PC-9 (cell line): ENCODE measurements at regions not wholly inside any gene's neighbourhood (a gene's known extent, or its start where the extent isn't known, plus 50 kb on each side); places are given as distances from the start of the nearest gene placed in this dataset.

Experiments used
- BruUV-seq: library from RNA; stranded (reverse); fragments of 400-500 nt; replicated peaks from 2 replicates; lab custom pipeline; 2021; lab: Mats Ljungman, UMichigan
- CTCF ChIA-PET: fragments of 300-600 bp; sonication (Branson Sonifier 250); formaldehyde crosslinking; loops from one replicate; lab custom pipeline; 2022; ENCODE audit warnings: antibody characterized with exemption; lab: Charles Lee
- POLR2A ChIA-PET: fragments of 300-600 bp; sonication (Branson Sonifier 250); formaldehyde crosslinking; loops from one replicate; lab custom pipeline; 2022; ENCODE audit warnings: antibody characterized with exemption; ENCODE audit not compliant: unreplicated experiment; lab: Charles Lee
- DNase-seq, 2 experiments: peaks; one replicate each; pipeline versions ENCODE4 v3.0.0 to v3.0.0-alpha.2; 2015 to 2022; ENCODE audit warnings: mixed read lengths in 1 of 2
- H2AFZ ChIP-seq: fragments of 200-600 bp; sonication (generic); 2 replicates; pipeline ENCODE4 v1.8.1; 2017; ENCODE audit warnings: antibody characterized with exemption
- H3F3A ChIP-seq: fragments of 200-600 bp; sonication (generic); 2 replicates; pipeline ENCODE4 v1.8.1; 2017; ENCODE audit warnings: antibody characterized with exemption, mild to moderate bottlenecking, low read depth; ENCODE audit not compliant: insufficient read depth
- H3K27ac ChIP-seq: fragments of 200-600 bp; sonication (generic); 2 replicates; pipeline ENCODE4 v1.6.1; 2016; ENCODE audit warnings: mixed run types
- H3K27me3 ChIP-seq: fragments of 200-600 bp; sonication (generic); 2 replicates; pipeline ENCODE4 v1.6.1; 2016; ENCODE audit warnings: low read depth, mixed run types; ENCODE audit not compliant: insufficient read depth
- H3K36me3 ChIP-seq: fragments of 200-600 bp; sonication (generic); 2 replicates; pipeline ENCODE4 v1.6.1; 2016; ENCODE audit warnings: low read depth, mixed run types
- H3K4me1 ChIP-seq: fragments of 200-600 bp; sonication (generic); replicated peaks from 2 replicates; pipeline ENCODE4 v1.6.1; 2016; ENCODE audit warnings: mixed run types; ENCODE audit not compliant: insufficient read depth
- H3K4me2 ChIP-seq: fragments of 200-600 bp; sonication (generic); 2 replicates; pipeline ENCODE4 v1.6.1; 2017; ENCODE audit warnings: mixed run types
- H3K4me3 ChIP-seq: fragments of 200-600 bp; sonication (generic); 2 replicates; pipeline ENCODE4 v1.6.1; 2016; ENCODE audit warnings: mixed run types
- H3K79me2 ChIP-seq: fragments of 200-600 bp; sonication (generic); 2 replicates; pipeline ENCODE4 v1.6.1; 2017; ENCODE audit warnings: low read depth, mixed run types
- H3K9me2 ChIP-seq: fragments of 200-600 bp; sonication (generic); 2 replicates; pipeline ENCODE4 v1.8.1; 2017; ENCODE audit warnings: mild to moderate bottlenecking; ENCODE audit not compliant: insufficient read depth
- H3K9me3 ChIP-seq: fragments of 200-600 bp; sonication (generic); 2 replicates; pipeline ENCODE4 v1.8.1; 2016; ENCODE audit warnings: low read depth; ENCODE audit not compliant: insufficient read depth
- H4K20me1 ChIP-seq: fragments of 200-600 bp; sonication (generic); 2 replicates; pipeline ENCODE4 v1.8.1; 2017; ENCODE audit not compliant: insufficient read depth
- CTCF ChIP-seq: fragments of 200-600 bp; sonication (generic); conservative IDR thresholded peaks from 2 replicates; pipeline ENCODE4 v1.6.1; 2017; ENCODE audit warnings: mixed run types, antibody characterized with exemption, mild to moderate bottlenecking, moderate library complexity
- EZH2 ChIP-seq: fragments of 200-600 bp; sonication (generic); IDR thresholded peaks from 2 replicates; pipeline ENCODE4 v1.8.0; 2017; ENCODE audit warnings: antibody characterized with exemption, low read depth
- intact Hi-C: fragments of 100-400 bp; cut with micrococcal nuclease; formaldehyde crosslinking; loops from one replicate; pipeline ENCODE4 v1.10.0; 2022; ENCODE audit not compliant: unreplicated experiment

GRCh38 chr4:180525523-180526077 lies 1717.6 kb upstream of the TENM3 start:
- no peaks in the 10 kb centered on the region for H3K4me1 ChIP-seq
- intact Hi-C loops = no loop called here
- no peaks in the 10 kb centered on the region for H3K36me3 ChIP-seq
- no peaks in the 10 kb centered on the region for H3K27me3 ChIP-seq
- H3F3A ChIP-seq = no peaks in the 10 kb centered on the region
- no peak for TF ChIP-seq EZH2
- no peak for TF ChIP-seq CTCF
- no peaks in the 10 kb centered on the region for H3K79me2 ChIP-seq
- no peak overlapping the region for H3K27ac ChIP-seq
- H2AFZ ChIP-seq = no peak overlapping the region
- no peak overlapping the region for H3K4me2 ChIP-seq
- no TSS peak for BruUV-seq
- POLR2A ChIA-PET = no interaction called here
- H3K9me3 ChIP-seq = no peaks in the 10 kb centered on the region
- no peaks in the 10 kb centered on the region for H3K9me2 ChIP-seq
- CTCF ChIA-PET = no interaction called here
- no peak for DNase-seq
- no peaks in the 10 kb centered on the region for H4K20me1 ChIP-seq
- H3K4me3 ChIP-seq = no peak overlapping the region

DNA sequence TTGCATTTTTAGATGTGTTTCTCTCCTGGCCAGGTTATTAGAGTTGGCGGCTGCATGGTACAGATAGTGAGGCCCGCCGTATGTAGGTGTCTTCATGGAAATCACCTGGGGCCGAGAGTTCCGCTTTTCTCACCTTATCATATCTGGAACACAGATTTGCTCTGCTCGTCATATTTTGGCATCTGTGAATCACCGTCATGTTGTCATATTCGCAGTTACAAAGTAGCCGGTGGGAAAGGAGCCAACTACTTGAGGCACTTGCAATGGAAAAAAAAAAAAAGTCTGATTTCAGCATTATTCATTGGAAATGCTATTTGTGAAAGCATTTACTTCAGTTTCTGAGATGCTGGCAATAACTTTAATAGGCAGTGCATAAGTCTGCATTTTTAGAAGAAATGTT lies 1715.2 kb upstream of the TENM3 start:
- no peak overlapping the region for H3K27ac ChIP-seq
- no peak for TF ChIP-seq CTCF
- no peak for TF ChIP-seq EZH2
- POLR2A ChIA-PET = no interaction called here
- no peaks in the 10 kb centered on the region for H3F3A ChIP-seq
- no peaks in the 10 kb centered on the region for H4K20me1 ChIP-seq
- no peaks in the 10 kb centered on the region for H3K36me3 ChIP-seq
- intact Hi-C loops = no loop called here
- H3K27me3 ChIP-seq = no peaks in the 10 kb centered on the region
- CTCF ChIA-PET = no interaction called here
- H3K4me2 ChIP-seq = no peak overlapping the region
- no peak overlapping the region for H2AFZ ChIP-seq
- no peaks in the 10 kb centered on the region for H3K9me3 ChIP-seq
- no peak overlapping the region for H3K4me3 ChIP-seq
- BruUV-seq = no TSS peak
- H3K79me2 ChIP-seq = no peaks in the 10 kb centered on the region
- H3K9me2 ChIP-seq = no peaks in the 10 kb centered on the region
- no peak for DNase-seq
- H3K4me1 ChIP-seq = no peaks in the 10 kb centered on the region

- Histone ChIP-seq H3K9me3 (no peaks in the 10 kb centered on the region), H3F3A (no peaks in the 10 kb centered on the region), H3K27ac (no peak overlapping the region), H3K4me2 (no peak overlapping the region), H3K36me3 (no peaks in the 10 kb centered on the region), H3K4me3 (no peak overlapping the region), H3K9me2 (no peaks in the 10 kb centered on the region), H3K27me3 (no peaks in the 10 kb centered on the region), H2AFZ (no peak overlapping the region), H3K79me2 (no peaks in the 10 kb centered on the region), H3K4me1 (no peaks in the 10 kb centered on the region), H4K20me1 (no peaks in the 10 kb centered on the region)
- TF ChIP-seq EZH2 (no peak), CTCF (no peak)
- ChIA-PET POLR2A (no interaction called here), CTCF (no interaction called here)
- BruUV-seq = no TSS peak
- intact Hi-C loops = no loop called here
- no peak for DNase-seq
Observed at GRCh38 chr4:180530787-180531186, 1712.4 kb upstream of the TENM3 start.
